Mucosa of stomach (tissue), 1 donor: ENCODE measurements at regions not wholly inside any gene's neighbourhood (a gene's known extent, or its start where the extent isn't known, plus 50 kb on each side); places are given as distances from the start of the nearest gene placed in this dataset.

Experiments used
- H3K27me3 ChIP-seq: one replicate; pipeline ENCODE4 v1.7.0; 2013; ENCODE audit warnings: mild to moderate bottlenecking, low read length; ENCODE audit not compliant: control insufficient read depth, insufficient read depth
- H3K36me3 ChIP-seq: one replicate; pipeline ENCODE4 v1.7.0; 2013; ENCODE audit warnings: low read length; ENCODE audit not compliant: control insufficient read depth, insufficient read depth
- H3K4me1 ChIP-seq: one replicate; pipeline ENCODE4 v1.7.0; 2013; ENCODE audit warnings: mild to moderate bottlenecking, low read length; ENCODE audit not compliant: control insufficient read depth, insufficient read depth
- H3K4me3 ChIP-seq: one replicate; pipeline ENCODE4 v1.7.0; 2013; ENCODE audit warnings: low read length
- H3K9ac ChIP-seq: one replicate; pipeline ENCODE4 v1.7.0; 2013; ENCODE audit warnings: mild to moderate bottlenecking, low read length, moderate library complexity
- H3K9me3 ChIP-seq: one replicate; pipeline ENCODE4 v1.7.0; 2013; ENCODE audit warnings: mild to moderate bottlenecking, low read length, moderate library complexity; ENCODE audit not compliant: control insufficient read depth
- donor health status: Pancreatic carcinoma.

DNA sequence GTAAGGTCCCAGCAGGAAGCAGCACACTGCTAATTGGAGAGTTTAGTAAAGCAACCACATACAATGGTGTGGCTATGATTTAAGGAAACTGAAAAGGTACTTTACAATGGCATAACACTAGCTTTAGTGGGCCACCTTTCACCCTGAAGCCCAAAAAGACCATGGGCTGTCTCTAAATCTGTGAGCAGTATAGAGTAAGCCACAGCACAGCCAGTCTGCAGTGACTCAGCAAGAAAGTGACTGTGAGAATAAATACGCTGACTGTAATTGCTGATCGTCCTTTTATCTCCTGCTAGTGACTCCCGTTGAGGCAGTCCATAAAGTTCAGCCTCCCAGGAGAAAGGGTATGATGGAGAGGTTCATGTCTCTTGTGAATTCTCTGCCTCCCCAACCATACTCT is 679.8 kb upstream of the KIF2B start:
- no peaks in the 10 kb centered on the region for H3K4me1 ChIP-seq
- no peaks in the 10 kb centered on the region for H3K27me3 ChIP-seq
- no peaks in the 10 kb centered on the region for H3K36me3 ChIP-seq
- no peak overlapping the region for H3K4me3 ChIP-seq
- no peaks in the 10 kb centered on the region for H3K9me3 ChIP-seq
- no peak overlapping the region for H3K9ac ChIP-seq

DNA sequence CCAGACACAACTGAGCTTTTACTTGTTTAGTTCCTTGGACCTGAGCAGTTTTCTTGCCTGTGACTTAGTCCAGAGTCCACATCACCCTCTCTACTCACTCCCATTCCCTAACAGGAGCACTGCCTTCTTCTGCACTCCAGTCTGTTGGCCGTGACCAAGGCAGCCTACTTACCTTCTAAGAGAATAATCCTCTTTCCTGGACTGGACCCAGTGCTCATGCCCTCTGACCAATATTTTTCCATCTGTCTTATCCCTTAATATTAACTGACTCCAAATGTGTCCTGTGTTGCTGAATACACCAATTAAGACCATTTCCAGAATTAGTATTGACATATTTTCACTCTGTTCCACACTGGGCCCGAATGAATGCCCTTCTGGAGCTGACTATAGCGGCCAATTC is 681.0 kb upstream of the KIF2B start:
- Histone ChIP-seq H3K27me3 (no peaks in the 10 kb centered on the region), H3K4me3 (no peak overlapping the region), H3K4me1 (no peaks in the 10 kb centered on the region), H3K9ac (no peak overlapping the region), H3K9me3 (no peaks in the 10 kb centered on the region), H3K36me3 (no peaks in the 10 kb centered on the region)

DNA sequence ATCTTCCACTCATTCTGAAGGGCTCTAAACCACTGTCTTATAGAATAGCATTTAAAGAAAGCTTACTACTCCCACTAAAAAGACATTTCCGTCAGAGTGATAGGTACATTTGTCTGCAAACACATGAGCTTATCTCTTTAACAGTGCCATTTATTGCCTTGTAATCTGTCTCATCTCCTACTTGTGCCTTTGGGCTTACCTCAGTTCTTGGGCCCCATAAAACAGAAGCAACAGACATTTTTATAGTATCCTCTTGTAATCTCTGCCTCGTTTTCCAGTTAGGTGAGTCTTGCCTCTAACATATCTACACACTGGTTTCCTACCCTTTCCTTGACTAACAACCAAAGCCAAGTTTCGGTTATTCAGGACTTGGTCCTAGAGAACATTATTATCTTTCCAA is 681.4 kb upstream of the KIF2B start:
- no peaks in the 10 kb centered on the region for H3K4me1 ChIP-seq
- H3K27me3 ChIP-seq = no peaks in the 10 kb centered on the region
- no peak overlapping the region for H3K4me3 ChIP-seq
- H3K36me3 ChIP-seq = no peaks in the 10 kb centered on the region
- H3K9ac ChIP-seq = no peak overlapping the region
- H3K9me3 ChIP-seq = no peaks in the 10 kb centered on the region

GRCh38 chr17:53137869-53138268 is 684.9 kb upstream of the KIF2B start:
- Histone ChIP-seq H3K27me3 (no peaks in the 10 kb centered on the region), H3K9me3 (no peaks in the 10 kb centered on the region), H3K36me3 (no peaks in the 10 kb centered on the region), H3K4me3 (no peak overlapping the region), H3K9ac (no peak overlapping the region), H3K4me1 (no peaks in the 10 kb centered on the region)

- no peak overlapping the region for H3K4me3 ChIP-seq
- no peaks in the 10 kb centered on the region for H3K36me3 ChIP-seq
- no peak overlapping the region for H3K9ac ChIP-seq
- H3K4me1 ChIP-seq = no peaks in the 10 kb centered on the region
- no peaks in the 10 kb centered on the region for H3K27me3 ChIP-seq
- no peaks in the 10 kb centered on the region for H3K9me3 ChIP-seq
Measured at GRCh38 chr17:53135969-53136368, 686.8 kb upstream of the KIF2B start.

DNA sequence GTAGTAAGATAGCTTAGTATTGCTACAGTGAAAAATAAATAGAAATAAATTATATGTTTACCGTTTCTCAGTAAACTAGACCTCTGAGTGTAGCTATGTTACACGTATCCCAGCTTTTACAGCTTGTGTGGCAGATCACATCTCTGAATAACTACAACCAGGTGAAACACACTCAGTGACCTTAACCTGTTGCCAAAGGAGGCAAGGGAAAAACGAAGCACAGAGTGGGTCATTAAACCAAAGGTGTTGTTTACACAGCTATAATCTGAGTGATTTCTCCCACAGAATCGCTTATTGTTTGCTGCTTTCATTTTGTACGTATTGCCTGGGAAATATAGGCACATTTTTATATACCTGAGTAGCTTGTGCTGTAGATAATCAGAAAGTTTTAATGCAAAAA is 688.2 kb upstream of the KIF2B start:
- Histone ChIP-seq H3K4me3 (no peak overlapping the region), H3K9ac (no peak overlapping the region), H3K9me3 (no peaks in the 10 kb centered on the region), H3K36me3 (no peaks in the 10 kb centered on the region), H3K4me1 (no peaks in the 10 kb centered on the region), H3K27me3 (no peaks in the 10 kb centered on the region)

- H3K36me3 ChIP-seq = no peaks in the 10 kb centered on the region
- no peak overlapping the region for H3K4me3 ChIP-seq
Measured at GRCh38 chr17:53133876-53134275, 688.9 kb upstream of the KIF2B start.

DNA sequence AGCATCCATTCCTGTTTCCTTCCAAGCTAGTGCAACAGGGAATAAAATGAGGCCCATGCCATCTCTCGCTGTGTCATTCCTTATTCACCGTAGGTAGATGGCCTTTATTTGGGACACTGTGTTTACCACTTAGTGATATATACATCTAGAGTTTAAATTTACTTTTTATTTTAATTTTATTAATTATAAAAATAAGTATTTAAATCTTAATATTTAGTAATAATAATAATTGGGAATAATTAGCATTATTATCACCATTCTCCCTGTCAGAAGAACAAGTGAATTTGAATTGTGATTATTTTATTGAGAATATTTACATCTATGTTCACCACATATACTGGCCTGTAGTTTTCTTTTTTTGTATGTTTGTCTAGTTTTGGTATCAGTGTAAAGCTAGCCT is 692.9 kb upstream of the KIF2B start:
- Histone ChIP-seq H3K4me1 (no peaks in the 10 kb centered on the region), H3K9me3 (no peaks in the 10 kb centered on the region), H3K9ac (no peak overlapping the region), H3K27me3 (no peaks in the 10 kb centered on the region), H3K4me3 (no peak overlapping the region), H3K36me3 (no peaks in the 10 kb centered on the region)

More at GRCh38 chr17:53133876-53134275, 688.9 kb upstream of the KIF2B start:
- Histone ChIP-seq H3K9me3 (no peaks in the 10 kb centered on the region), H3K27me3 (no peaks in the 10 kb centered on the region), H3K4me1 (no peaks in the 10 kb centered on the region), H3K9ac (no peak overlapping the region)

DNA sequence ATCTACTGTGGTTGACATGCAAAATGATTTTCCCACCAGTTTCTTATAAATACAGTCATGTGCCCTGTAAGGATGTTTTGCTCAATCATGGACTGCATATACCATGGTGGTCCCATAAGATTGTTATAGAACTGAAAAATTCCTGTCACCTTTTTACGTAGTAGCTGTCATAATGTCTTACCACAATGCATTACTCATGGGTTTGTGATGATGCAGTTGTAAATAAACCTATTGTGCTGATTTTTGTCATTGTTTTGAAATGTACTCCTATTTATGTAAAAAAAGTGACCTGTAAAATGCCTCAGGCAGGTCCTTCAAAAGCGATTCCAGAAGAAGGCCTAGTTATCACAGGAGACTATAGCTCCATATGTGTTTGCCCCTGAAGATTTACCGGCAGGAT is 695.4 kb upstream of the KIF2B start:
- no peaks in the 10 kb centered on the region for H3K36me3 ChIP-seq

GRCh38 chr17:53122966-53123365 is 699.8 kb upstream of the KIF2B start:
- no peaks in the 10 kb centered on the region for H3K27me3 ChIP-seq
- H3K4me3 ChIP-seq = no peak overlapping the region
- no peak overlapping the region for H3K9ac ChIP-seq
- H3K36me3 ChIP-seq = no peaks in the 10 kb centered on the region
- no peaks in the 10 kb centered on the region for H3K9me3 ChIP-seq
- H3K4me1 ChIP-seq = no peaks in the 10 kb centered on the region

More for the DNA sequence above, 695.4 kb upstream of the KIF2B start:
- H3K4me3 ChIP-seq = no peak overlapping the region
- H3K9ac ChIP-seq = no peak overlapping the region
- H3K27me3 ChIP-seq = no peaks in the 10 kb centered on the region
- no peaks in the 10 kb centered on the region for H3K9me3 ChIP-seq
- no peaks in the 10 kb centered on the region for H3K4me1 ChIP-seq

- H3K4me3 ChIP-seq = no peak overlapping the region
- no peaks in the 10 kb centered on the region for H3K9me3 ChIP-seq
- no peaks in the 10 kb centered on the region for H3K27me3 ChIP-seq
- H3K9ac ChIP-seq = no peak overlapping the region
- H3K36me3 ChIP-seq = no peaks in the 10 kb centered on the region
- H3K4me1 ChIP-seq = no peaks in the 10 kb centered on the region
Measured at GRCh38 chr17:53119773-53120172, 703.0 kb upstream of the KIF2B start.

DNA sequence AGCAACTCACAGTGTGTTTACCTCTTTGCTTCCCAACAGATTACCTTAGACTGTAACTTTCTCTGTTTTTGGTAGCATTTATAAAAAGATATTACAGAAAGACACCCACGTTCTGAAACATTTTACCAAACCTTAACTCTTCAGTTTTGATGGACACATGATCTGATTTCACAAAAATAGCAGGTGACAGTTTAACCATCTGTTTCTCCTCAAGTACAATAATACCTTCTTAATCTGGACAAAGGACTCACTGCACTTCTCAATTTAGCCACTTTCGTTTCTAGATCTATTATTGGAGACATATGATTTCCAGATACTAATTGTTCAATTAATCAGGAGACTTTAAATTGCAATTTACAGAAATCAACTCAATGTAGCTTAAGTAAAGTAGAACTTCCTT is 703.8 kb upstream of the KIF2B start:
- H3K9ac ChIP-seq = no peak overlapping the region
- no peaks in the 10 kb centered on the region for H3K9me3 ChIP-seq
- H3K36me3 ChIP-seq = no peaks in the 10 kb centered on the region
- H3K27me3 ChIP-seq = no peaks in the 10 kb centered on the region
- no peaks in the 10 kb centered on the region for H3K4me1 ChIP-seq
- H3K4me3 ChIP-seq = no peak overlapping the region

DNA sequence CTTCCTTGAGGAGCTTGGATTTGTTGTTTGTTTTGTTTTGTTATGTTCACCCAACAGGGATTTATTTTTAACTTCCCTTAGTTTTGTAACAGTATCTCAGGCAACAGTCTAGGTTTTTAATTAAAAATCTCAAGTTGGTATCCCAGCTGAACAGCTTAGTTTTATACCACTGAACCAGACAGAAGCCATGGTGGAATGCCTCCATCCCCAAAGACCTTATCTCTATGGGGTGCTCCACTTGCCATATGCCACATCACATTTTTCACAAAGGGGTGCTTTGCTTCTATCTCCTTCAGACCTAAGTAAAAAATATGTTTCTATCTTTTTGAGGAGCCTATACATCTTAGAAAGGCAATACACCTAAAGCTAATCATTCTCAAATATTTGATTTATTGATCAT is 715.8 kb upstream of the KIF2B start:
- H3K9me3 ChIP-seq = no peaks in the 10 kb centered on the region
- H3K36me3 ChIP-seq = no peaks in the 10 kb centered on the region
- no peak overlapping the region for H3K9ac ChIP-seq
- no peaks in the 10 kb centered on the region for H3K4me1 ChIP-seq
- H3K4me3 ChIP-seq = no peak overlapping the region
- no peaks in the 10 kb centered on the region for H3K27me3 ChIP-seq
